GM21390 (cell line): ENCODE measurements at regions not wholly inside any gene's neighbourhood (a gene's known extent, or its start where the extent isn't known, plus 50 kb on each side); places are given as distances from the start of the nearest gene placed in this dataset.

ENCODE experiments used
- ATAC-seq: cut with Tn5 transposase; IDR thresholded peaks from one replicate; pipeline ENCODE4 v1.9.1; 2021; ENCODE audit not compliant: unreplicated experiment

DNA sequence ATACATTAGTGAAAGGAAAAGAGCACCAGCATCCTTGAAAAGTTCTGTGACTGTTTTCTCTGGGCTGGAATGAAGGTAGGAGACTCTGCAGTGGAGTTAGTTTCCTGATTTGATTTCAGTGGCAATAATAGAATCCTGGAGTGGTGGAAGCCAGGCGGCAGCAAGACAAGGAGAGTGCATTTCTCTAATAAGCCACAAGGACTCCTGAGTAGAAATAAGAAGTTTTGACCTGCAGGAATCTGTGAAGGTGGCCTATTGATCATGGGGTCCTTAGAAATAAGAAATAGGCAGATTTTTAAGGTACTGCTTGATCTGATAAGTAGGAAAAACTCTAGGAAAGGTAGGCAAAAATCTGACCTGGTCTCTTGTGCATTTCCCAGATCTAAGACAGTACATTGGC, 68.4 kb upstream of the ELOVL5 start:
- no peak for ATAC-seq

DNA sequence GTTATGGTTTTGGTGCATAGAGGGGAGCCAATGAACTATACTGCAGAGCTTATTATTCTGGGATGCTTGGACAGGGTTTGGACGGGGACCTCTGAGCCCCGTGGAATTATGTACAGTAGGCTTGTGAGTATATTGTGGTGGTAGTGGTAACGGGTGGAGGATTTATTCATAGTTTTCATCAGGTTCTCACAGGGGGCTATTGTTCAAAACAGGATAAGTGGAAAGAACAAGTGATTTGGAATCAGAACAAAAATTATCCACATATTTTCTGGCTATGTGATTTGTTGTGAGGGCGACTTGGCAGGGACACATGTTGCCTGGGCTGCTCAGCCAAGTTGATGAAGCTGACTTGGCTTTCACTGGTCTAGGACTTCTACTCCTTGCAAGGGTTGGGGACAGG, 64.6 kb upstream of the ELOVL5 start:
- no peak for ATAC-seq

DNA sequence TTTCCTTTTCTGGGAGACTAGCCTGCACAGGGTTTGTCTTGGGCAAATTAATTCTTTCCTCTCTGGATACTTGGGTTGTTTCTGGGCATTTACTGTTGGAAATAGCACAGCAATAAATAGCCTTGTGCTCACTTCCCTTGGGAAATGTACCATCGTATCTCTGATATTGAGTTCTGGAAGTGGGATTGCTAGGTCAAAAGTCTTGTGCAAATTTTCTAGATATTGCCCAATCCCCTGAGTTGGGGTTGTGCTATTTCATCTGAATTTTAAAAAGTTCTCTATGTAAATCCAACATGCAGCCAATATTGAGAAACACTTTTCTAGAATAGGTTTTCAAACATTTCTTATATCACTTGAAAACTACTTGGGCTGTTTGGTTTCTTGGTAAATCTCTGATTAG, 64.0 kb upstream of the ELOVL5 start:
- ATAC-seq, result no peak

DNA sequence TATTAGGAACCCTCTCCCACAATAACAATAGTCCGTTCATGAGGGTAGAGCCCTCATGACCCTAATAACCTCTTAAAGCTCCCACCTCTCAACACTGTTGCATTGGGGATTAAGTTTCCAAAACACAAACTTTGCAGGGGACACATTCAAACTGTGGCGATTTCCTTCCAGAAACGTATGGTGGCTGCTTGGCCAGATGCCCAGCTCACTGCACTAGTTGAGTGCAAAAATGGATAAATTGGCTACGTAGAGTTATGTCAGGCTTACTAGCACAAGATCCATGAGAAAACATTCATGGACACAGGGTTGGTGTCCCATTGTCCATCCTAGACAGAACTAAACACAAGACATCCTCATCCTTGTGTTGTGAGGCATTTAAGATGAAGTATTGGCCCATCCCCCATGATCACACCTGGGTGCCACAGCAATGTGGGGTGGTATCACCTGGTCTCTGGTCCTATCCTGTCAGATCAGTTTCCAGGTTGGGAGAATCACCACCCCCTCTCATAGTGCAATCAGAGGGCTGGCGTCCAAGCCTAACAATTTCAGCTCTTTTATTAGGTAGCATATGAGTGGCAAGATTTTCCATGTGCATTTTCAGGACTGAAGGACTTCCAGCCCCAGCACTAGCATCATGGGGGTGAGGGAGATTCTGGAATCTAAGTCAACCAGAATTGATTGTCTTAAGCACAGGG, 63.4 kb upstream of the ELOVL5 start:
- ATAC-seq, result no peak

DNA sequence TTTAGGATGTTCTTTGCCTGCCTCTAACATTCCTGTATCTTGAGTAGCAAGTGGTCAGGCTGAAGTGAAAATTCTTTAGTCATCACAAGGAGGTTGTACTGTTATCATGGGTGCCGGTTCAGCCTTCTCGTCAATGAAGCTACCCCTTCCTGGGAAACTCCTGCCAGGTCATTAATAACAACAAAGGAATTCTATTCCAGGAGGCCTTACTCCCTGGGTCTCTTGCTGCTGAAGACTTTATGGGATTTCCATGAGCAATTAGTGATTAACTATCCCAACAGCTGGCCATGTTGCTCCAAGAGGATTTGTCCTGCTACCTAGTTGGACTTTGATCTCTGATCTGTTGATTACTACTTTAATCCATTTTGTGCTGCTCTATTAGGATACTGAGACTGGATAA, 62.7 kb upstream of the ELOVL5 start:
- no peak for ATAC-seq

DNA sequence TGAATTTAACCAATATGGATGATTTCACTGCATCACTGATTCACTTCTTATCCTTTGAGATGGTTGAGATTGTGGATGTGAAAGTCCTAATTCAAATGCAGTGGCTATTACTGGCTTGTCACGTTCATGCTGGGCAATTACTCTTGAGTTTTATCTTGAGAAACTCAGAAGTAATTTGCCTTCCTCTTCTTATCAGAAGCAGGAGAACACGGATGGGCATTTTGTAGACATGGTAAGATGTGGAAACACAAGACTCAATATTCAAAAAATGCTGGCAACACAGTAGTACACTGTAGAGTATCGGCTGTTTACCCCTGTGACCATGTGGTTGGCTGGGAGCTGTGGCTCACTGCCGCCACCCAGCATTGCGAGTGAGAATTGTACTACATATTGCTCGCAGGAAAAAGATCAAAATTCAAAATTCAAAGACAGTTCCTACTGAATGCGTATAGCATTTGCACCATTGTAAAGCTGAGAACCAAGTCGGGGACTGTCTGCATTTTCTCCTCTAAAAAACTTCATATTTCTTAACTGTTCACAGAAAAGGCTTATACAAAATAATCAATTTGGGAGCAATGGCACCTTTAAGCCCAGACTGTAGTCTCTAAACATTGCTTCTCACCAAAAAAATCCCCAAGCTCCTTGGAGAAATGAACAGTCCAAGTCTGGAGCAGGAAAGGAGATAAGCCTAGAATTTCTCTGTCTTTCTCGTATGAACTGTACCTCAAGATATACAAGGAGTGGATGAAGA, 61.9 kb upstream of the ELOVL5 start:
- ATAC-seq, result peak; percentile 98

DNA sequence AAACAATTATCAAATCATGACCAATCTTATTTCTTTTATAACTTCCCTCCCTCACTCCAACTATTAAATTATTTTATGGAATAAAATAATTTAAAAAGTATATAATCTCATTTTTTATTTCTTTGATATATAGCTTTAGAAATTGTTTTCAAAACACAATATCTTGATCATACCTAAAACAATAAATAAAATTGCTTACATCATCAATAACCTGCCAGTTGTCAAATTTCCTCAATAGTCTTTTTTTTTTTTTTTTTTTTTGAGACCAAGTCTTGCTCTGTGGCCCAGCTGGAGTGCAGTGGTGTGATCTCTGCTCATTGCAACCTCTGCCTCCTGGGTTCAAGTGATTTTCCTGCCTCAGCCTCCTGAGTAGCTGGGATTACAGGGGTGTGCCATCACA, 60.1 kb upstream of the ELOVL5 start:
- ATAC-seq, result no peak

DNA sequence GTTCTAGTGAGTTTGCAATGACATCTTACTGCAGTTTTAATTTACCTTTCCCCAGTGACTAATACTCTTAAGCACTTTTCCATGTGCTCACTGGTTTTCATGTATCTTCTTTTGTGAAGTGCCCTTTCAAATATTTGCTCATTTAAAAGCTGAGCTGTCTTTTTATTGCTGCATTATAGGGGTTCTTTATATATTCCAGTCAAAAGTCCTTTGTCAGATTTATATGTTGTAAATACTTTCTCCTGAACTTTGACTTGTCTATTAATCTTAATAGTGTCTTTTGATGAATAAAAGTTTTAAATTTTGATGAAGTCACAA, 50.2 kb upstream of the ELOVL5 start:
- ATAC-seq, result no peak

DNA sequence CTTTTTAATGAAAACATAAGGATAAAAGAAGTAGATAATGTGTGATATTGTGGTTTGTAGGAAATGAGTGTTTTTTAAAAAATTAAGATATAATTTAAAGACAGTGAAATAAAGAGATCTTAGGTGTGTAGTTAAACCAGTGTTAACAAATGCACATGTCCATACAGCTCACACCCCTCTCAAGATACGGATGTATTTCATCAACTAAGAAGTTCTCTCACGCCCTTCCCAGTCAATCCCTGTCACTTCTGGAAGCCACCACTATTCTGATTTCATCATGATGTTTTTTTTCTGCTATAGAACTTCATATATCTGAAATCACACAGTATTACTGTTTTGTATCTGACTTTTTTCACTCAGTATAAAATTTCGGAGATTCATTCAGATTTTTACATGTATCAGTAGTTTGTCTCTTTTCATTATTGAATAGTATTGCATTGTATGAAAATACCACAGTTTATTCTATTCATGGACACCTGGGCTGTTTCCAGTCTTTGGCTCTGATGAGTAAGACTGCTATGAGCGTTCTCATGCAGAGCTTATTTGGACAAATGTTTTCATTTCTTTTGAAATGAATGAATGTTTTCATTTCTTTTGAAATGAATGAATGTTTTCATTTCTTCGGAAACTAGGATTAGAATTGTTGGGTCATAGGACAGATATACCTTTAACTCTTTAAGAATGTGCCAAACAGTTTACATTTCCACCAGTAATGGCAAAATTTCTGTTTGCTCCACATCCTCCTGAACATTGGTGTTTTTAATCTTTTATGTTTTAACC, 49.7 kb upstream of the ELOVL5 start:
- ATAC-seq, result no peak
